ENCODE measurements at regions not wholly inside any gene's neighbourhood (a gene's known extent, or its start where the extent isn't known, plus 50 kb on each side); places are given as distances from the start of the nearest gene placed in this dataset.
A peak's percentile ranks its signal among the peaks of the same experiment; 100 is the strongest.

DNA sequence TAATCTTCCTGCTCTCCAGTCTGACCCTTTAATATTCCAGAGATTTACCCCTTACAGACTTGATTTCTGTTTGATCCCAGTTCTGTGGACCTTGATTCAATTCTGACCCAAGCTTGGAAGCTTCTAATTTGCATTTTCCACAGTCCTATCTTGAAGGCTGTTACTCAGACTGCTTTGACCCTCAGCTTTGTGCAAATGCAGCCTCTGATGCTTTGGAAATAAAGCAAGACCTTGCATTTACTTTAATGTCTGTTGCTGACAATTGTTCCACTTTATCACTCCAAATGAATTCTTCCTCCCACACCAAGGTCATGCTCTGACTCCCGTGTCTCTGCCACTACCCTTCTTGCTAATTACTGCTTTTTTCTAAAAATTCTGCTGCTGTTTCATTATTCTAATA, 886.0 kb downstream of the TUSC7 start:
- Histone ChIP-seq H3K9ac (ENCODE audit: low read length) (no peak overlapping the region), H3F3A (ENCODE audit: insufficient read depth, low read length) (peaks cover 12% of the 10 kb centered on the region), H4K20me1 (ENCODE audit: insufficient read depth, low read length) (no peaks in the 10 kb centered on the region), H3K27ac (ENCODE audit: low read length) (no peak overlapping the region), H3K9me3 (replicated peaks; ENCODE audit: insufficient read depth, low read length) (no peaks in the 10 kb centered on the region), H3K27me3 (replicated peaks; ENCODE audit: insufficient read depth, low read length) (no peaks in the 10 kb centered on the region), H3K9me2 (replicated peaks; ENCODE audit: insufficient read depth, low read length) (no peaks in the 10 kb centered on the region), H3K36me3 (replicated peaks; ENCODE audit: insufficient read depth, low read length) (no peaks in the 10 kb centered on the region), H3K4me1 (ENCODE audit: low read length) (peaks cover 32% of the 10 kb centered on the region), H2AFZ (ENCODE audit: low read length) (no peak overlapping the region), H3K4me3 (ENCODE audit: low read length) (no peak overlapping the region), H3K4me2 (ENCODE audit: low read depth, low read length) (no peak overlapping the region), H3K79me2 (ENCODE audit: low read length) (no peaks in the 10 kb centered on the region)
- TF ChIP-seq EZH2 (optimal IDR thresholded peaks at IDR 0.05; ENCODE audit: low read depth, low read length) = no peak
- TF ChIP-seq, protein P1, sequence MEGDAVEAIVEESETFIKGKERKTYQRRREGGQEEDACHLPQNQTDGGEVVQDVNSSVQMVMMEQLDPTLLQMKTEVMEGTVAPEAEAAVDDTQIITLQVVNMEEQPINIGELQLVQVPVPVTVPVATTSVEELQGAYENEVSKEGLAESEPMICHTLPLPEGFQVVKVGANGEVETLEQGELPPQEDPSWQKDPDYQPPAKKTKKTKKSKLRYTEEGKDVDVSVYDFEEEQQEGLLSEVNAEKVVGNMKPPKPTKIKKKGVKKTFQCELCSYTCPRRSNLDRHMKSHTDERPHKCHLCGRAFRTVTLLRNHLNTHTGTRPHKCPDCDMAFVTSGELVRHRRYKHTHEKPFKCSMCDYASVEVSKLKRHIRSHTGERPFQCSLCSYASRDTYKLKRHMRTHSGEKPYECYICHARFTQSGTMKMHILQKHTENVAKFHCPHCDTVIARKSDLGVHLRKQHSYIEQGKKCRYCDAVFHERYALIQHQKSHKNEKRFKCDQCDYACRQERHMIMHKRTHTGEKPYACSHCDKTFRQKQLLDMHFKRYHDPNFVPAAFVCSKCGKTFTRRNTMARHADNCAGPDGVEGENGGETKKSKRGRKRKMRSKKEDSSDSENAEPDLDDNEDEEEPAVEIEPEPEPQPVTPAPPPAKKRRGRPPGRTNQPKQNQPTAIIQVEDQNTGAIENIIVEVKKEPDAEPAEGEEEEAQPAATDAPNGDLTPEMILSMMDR (IDR thresholded peaks at IDR 0.05; ENCODE audit: low read length) = no peak
- no peak for TF ChIP-seq EZH2phosphoT487 (IDR thresholded peaks at IDR 0.05; ENCODE audit: low read length)
- DNase-seq = no peak

DNA sequence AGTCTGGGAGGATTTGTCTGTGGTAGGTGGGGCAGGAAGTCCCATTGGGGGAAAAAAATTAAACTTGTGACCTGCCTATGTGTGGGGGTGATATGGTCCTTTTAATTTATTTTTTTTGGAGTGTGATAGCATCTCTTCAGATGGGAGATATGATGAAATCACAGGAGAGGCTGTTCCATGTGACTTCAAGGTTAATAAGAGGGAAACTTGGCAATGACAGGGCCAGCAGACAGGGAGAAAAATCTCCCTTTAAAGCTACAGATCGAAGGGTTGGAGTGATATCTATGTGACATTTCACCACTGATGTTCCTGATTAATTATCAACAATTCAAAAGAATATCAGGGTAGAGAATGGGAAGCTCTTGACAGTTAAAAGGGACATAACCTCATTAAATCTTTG, 886.9 kb downstream of the TUSC7 start:
- Histone ChIP-seq H4K20me1 (ENCODE audit: insufficient read depth, low read length) (no peaks in the 10 kb centered on the region), H3K36me3 (replicated peaks; ENCODE audit: insufficient read depth, low read length) (no peaks in the 10 kb centered on the region), H3K9me3 (replicated peaks; ENCODE audit: insufficient read depth, low read length) (no peaks in the 10 kb centered on the region), H2AFZ (ENCODE audit: low read length) (no peak overlapping the region), H3K27me3 (replicated peaks; ENCODE audit: insufficient read depth, low read length) (no peaks in the 10 kb centered on the region), H3F3A (ENCODE audit: insufficient read depth, low read length) (peaks cover 21% of the 10 kb centered on the region), H3K4me1 (ENCODE audit: low read length) (peaks cover 40% of the 10 kb centered on the region), H3K9me2 (replicated peaks; ENCODE audit: insufficient read depth, low read length) (no peaks in the 10 kb centered on the region), H3K4me2 (ENCODE audit: low read depth, low read length) (no peak overlapping the region), H3K79me2 (ENCODE audit: low read length) (no peaks in the 10 kb centered on the region), H3K9ac (ENCODE audit: low read length) (no peak overlapping the region), H3K27ac (ENCODE audit: low read length) (no peak overlapping the region), H3K4me3 (ENCODE audit: low read length) (no peak overlapping the region)
- TF ChIP-seq, protein P1 (IDR thresholded peaks at IDR 0.05; ENCODE audit: low read length) = no peak
- no peak for TF ChIP-seq EZH2 (optimal IDR thresholded peaks at IDR 0.05; ENCODE audit: low read depth, low read length)
- no peak for TF ChIP-seq EZH2phosphoT487 (IDR thresholded peaks at IDR 0.05; ENCODE audit: low read length)
- no peak for DNase-seq

DNA sequence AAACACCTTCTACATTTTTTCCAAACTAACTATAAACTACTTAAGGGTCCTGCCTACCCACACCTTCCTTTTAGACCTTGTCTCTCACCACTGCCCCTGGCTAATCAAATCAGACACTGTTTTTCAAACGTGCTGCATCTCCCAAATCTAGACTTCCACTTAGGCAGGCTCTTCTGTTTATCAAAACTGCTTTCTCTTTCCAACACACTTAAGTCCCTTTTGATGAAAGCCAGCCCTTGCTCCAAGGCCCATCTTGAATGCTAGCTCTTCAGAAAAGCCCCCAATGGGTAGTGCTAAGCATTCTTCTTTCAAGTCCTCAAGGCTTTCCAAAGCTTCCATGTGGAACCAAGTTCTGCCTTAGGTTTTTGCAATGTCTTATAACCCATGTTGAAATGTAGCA, 888.3 kb downstream of the TUSC7 start:
- Histone ChIP-seq H2AFZ (ENCODE audit: low read length) (peak overlapping the region; percentile 48; the same call in 1 of the 2 replicates), H4K20me1 (ENCODE audit: insufficient read depth, low read length) (no peaks in the 10 kb centered on the region), H3K27ac (ENCODE audit: low read length) (no peak overlapping the region), H3K9ac (ENCODE audit: low read length) (no peak overlapping the region), H3K4me1 (ENCODE audit: low read length) (peaks cover 54% of the 10 kb centered on the region), H3K4me2 (ENCODE audit: low read depth, low read length) (peak overlapping the region; percentile 24; the same call in 1 of the 2 replicates), H3K9me3 (replicated peaks; ENCODE audit: insufficient read depth, low read length) (no peaks in the 10 kb centered on the region), H3K36me3 (replicated peaks; ENCODE audit: insufficient read depth, low read length) (no peaks in the 10 kb centered on the region), H3F3A (ENCODE audit: insufficient read depth, low read length) (peaks cover 31% of the 10 kb centered on the region), H3K79me2 (ENCODE audit: low read length) (no peaks in the 10 kb centered on the region), H3K27me3 (replicated peaks; ENCODE audit: insufficient read depth, low read length) (no peaks in the 10 kb centered on the region), H3K9me2 (replicated peaks; ENCODE audit: insufficient read depth, low read length) (no peaks in the 10 kb centered on the region), H3K4me3 (ENCODE audit: low read length) (no peak overlapping the region)
- DNase-seq = no peak
- TF ChIP-seq EZH2phosphoT487 (IDR thresholded peaks at IDR 0.05; ENCODE audit: low read length) (no peak), EZH2 (optimal IDR thresholded peaks at IDR 0.05; ENCODE audit: low read depth, low read length) (no peak)

DNA sequence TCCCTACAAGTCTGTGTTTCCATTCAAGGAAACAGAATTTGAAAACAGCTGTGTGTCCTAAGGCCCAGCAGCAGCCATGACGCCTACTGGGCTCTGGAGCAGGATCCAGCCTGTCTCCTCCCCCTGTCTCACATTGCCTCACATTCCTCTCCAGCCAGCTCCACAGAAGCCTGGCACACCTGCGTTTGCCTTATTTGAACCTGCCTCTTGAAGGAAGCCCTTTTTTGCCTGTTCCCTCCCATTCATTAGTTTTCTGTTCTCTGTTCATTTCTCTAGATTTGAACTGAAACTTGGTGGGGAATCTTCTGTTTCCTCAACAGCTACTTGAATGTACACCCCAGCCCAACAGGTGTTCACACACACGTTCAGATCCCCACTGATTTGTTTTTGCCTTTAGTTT, 890.5 kb downstream of the TUSC7 start:
- TF ChIP-seq, protein P1 (IDR thresholded peaks at IDR 0.05; ENCODE audit: low read length) = no peak
- TF ChIP-seq EZH2 (optimal IDR thresholded peaks at IDR 0.05; ENCODE audit: low read depth, low read length) = no peak
- no peak for TF ChIP-seq EZH2phosphoT487 (IDR thresholded peaks at IDR 0.05; ENCODE audit: low read length)
- H3K4me1 ChIP-seq (ENCODE audit: low read length) = peaks cover 76% of the 10 kb centered on the region
- H2AFZ ChIP-seq (ENCODE audit: low read length) = peak overlapping the region; percentile 37

More for the DNA sequence above, 890.5 kb downstream of the TUSC7 start:
- Histone ChIP-seq H3K9ac (ENCODE audit: low read length) (peak overlapping the region; percentile 7; the same call in 1 of the 2 replicates), H3K9me2 (replicated peaks; ENCODE audit: insufficient read depth, low read length) (no peaks in the 10 kb centered on the region), H3K27ac (ENCODE audit: low read length) (peak overlapping the region; percentile 79), H3K4me3 (ENCODE audit: low read length) (no peak overlapping the region), H3K36me3 (replicated peaks; ENCODE audit: insufficient read depth, low read length) (no peaks in the 10 kb centered on the region), H4K20me1 (ENCODE audit: insufficient read depth, low read length) (no peaks in the 10 kb centered on the region), H3K4me2 (ENCODE audit: low read depth, low read length) (peak overlapping the region; percentile 53), H3K79me2 (ENCODE audit: low read length) (no peaks in the 10 kb centered on the region), H3K9me3 (replicated peaks; ENCODE audit: insufficient read depth, low read length) (no peaks in the 10 kb centered on the region), H3F3A (ENCODE audit: insufficient read depth, low read length) (peaks cover 45% of the 10 kb centered on the region), H3K27me3 (replicated peaks; ENCODE audit: insufficient read depth, low read length) (no peaks in the 10 kb centered on the region)
- peak; percentile 84 for DNase-seq

Data from MM.1S (cell line).